ENCODE measurements at regions not wholly inside any gene's neighbourhood (a gene's known extent, or its start where the extent isn't known, plus 50 kb on each side); places are given as distances from the start of the nearest gene placed in this dataset.

- no peaks in the 10 kb centered on the region for H3K36me3 ChIP-seq (ENCODE audit: control insufficient read depth, insufficient read depth, low read length)
- H3K9ac ChIP-seq (ENCODE audit: low read length), result no peak overlapping the region
- H3K27me3 ChIP-seq (ENCODE audit: control insufficient read depth, insufficient read depth, low read length), result no peaks in the 10 kb centered on the region
- no peaks in the 10 kb centered on the region for H3K9me3 ChIP-seq (ENCODE audit: control insufficient read depth, insufficient read depth, low read depth, low read length)
- no peaks in the 10 kb centered on the region for H3K4me1 ChIP-seq (ENCODE audit: control insufficient read depth, insufficient read depth, low read length)
- H3K27ac ChIP-seq (ENCODE audit: low read depth, low read length), result no peak overlapping the region
- H3K4me3 ChIP-seq (ENCODE audit: low read depth, low read length), result no peak overlapping the region
These were observed 236.5 kb downstream of the ICE1 start for GRCh38 chr5:5658889-5659465.

DNA sequence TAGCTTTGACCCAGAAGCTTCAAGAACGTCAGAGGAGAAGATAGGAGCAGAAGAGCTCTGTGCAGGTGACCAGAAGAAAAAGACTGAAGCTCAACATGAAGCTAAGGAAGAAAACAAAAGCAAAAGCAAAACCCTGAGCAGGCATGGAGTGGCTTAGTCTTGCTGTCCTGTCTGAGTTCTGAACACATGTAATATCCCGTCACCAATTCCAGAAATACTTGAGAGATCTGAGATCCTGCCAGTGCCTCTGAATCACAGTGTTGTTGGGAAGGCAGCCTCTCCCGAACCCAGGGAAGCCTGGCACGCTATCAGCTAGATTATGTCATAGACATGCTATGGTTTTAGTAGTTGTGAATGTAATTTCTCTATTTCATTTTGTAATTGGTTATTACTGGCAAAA lies 235.7 kb downstream of the ICE1 start:
- Histone ChIP-seq H3K36me3 (ENCODE audit: control insufficient read depth, insufficient read depth, low read length) (no peaks in the 10 kb centered on the region), H3K27me3 (ENCODE audit: control insufficient read depth, insufficient read depth, low read length) (no peaks in the 10 kb centered on the region), H3K4me1 (ENCODE audit: control insufficient read depth, insufficient read depth, low read length) (no peaks in the 10 kb centered on the region), H3K9ac (ENCODE audit: low read length) (no peak overlapping the region), H3K27ac (ENCODE audit: low read depth, low read length) (no peak overlapping the region), H3K4me3 (ENCODE audit: low read depth, low read length) (no peak overlapping the region), H3K9me3 (ENCODE audit: control insufficient read depth, insufficient read depth, low read depth, low read length) (no peaks in the 10 kb centered on the region)

GRCh38 chr5:5652181-5652580 lies 229.7 kb downstream of the ICE1 start:
- H3K9me3 ChIP-seq (ENCODE audit: control insufficient read depth, insufficient read depth, low read depth, low read length), result no peaks in the 10 kb centered on the region
- no peak overlapping the region for H3K9ac ChIP-seq (ENCODE audit: low read length)
- no peaks in the 10 kb centered on the region for H3K27me3 ChIP-seq (ENCODE audit: control insufficient read depth, insufficient read depth, low read length)
- H3K27ac ChIP-seq (ENCODE audit: low read depth, low read length), result no peak overlapping the region
- no peak overlapping the region for H3K4me3 ChIP-seq (ENCODE audit: low read depth, low read length)
- H3K4me1 ChIP-seq (ENCODE audit: control insufficient read depth, insufficient read depth, low read length), result no peaks in the 10 kb centered on the region
- no peaks in the 10 kb centered on the region for H3K36me3 ChIP-seq (ENCODE audit: control insufficient read depth, insufficient read depth, low read length)

DNA sequence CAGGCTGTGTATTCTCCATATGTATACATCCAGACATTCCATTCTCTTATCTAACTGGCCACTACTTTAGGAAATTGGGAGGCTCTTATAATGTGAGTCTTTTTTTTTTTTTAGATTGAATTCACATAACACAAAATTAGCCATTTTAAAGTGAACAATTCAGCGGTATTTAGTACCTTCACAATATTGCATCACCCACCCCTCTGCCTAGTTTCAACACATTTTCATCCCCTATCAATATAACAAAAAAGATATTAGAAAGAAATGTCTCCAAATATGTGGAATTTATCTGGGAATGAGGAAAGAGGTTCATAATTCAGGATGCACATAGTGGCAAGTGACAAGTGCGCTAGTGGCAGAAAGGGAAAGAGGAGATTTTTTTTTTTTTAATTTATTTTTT lies 228.5 kb downstream of the ICE1 start:
- Histone ChIP-seq H3K9me3 (ENCODE audit: control insufficient read depth, insufficient read depth, low read depth, low read length) (peaks cover 3% of the 10 kb centered on the region; the same call in 1 of the 2 replicates), H3K27me3 (ENCODE audit: control insufficient read depth, insufficient read depth, low read length) (no peaks in the 10 kb centered on the region), H3K4me3 (ENCODE audit: low read depth, low read length) (no peak overlapping the region), H3K9ac (ENCODE audit: low read length) (no peak overlapping the region), H3K27ac (ENCODE audit: low read depth, low read length) (no peak overlapping the region), H3K4me1 (ENCODE audit: control insufficient read depth, insufficient read depth, low read length) (no peaks in the 10 kb centered on the region), H3K36me3 (ENCODE audit: control insufficient read depth, insufficient read depth, low read length) (no peaks in the 10 kb centered on the region)

GRCh38 chr5:5650242-5650641 lies 227.8 kb downstream of the ICE1 start:
- peaks cover 3% of the 10 kb centered on the region; the same call in 1 of the 2 replicates for H3K9me3 ChIP-seq (ENCODE audit: control insufficient read depth, insufficient read depth, low read depth, low read length)
- H3K27ac ChIP-seq (ENCODE audit: low read depth, low read length), result no peak overlapping the region
- H3K4me1 ChIP-seq (ENCODE audit: control insufficient read depth, insufficient read depth, low read length), result no peaks in the 10 kb centered on the region
- no peak overlapping the region for H3K4me3 ChIP-seq (ENCODE audit: low read depth, low read length)
- H3K27me3 ChIP-seq (ENCODE audit: control insufficient read depth, insufficient read depth, low read length), result no peaks in the 10 kb centered on the region
- no peak overlapping the region for H3K9ac ChIP-seq (ENCODE audit: low read length)
- no peaks in the 10 kb centered on the region for H3K36me3 ChIP-seq (ENCODE audit: control insufficient read depth, insufficient read depth, low read length)

GRCh38 chr5:5649641-5650040 lies 227.2 kb downstream of the ICE1 start:
- no peak overlapping the region for H3K9ac ChIP-seq (ENCODE audit: low read length)
- H3K9me3 ChIP-seq (ENCODE audit: control insufficient read depth, insufficient read depth, low read depth, low read length), result peaks cover 3% of the 10 kb centered on the region; the same call in 1 of the 2 replicates
- no peak overlapping the region for H3K27ac ChIP-seq (ENCODE audit: low read depth, low read length)
- no peaks in the 10 kb centered on the region for H3K4me1 ChIP-seq (ENCODE audit: control insufficient read depth, insufficient read depth, low read length)
- H3K27me3 ChIP-seq (ENCODE audit: control insufficient read depth, insufficient read depth, low read length), result no peaks in the 10 kb centered on the region
- H3K36me3 ChIP-seq (ENCODE audit: control insufficient read depth, insufficient read depth, low read length), result no peaks in the 10 kb centered on the region
- no peak overlapping the region for H3K4me3 ChIP-seq (ENCODE audit: low read depth, low read length)

DNA sequence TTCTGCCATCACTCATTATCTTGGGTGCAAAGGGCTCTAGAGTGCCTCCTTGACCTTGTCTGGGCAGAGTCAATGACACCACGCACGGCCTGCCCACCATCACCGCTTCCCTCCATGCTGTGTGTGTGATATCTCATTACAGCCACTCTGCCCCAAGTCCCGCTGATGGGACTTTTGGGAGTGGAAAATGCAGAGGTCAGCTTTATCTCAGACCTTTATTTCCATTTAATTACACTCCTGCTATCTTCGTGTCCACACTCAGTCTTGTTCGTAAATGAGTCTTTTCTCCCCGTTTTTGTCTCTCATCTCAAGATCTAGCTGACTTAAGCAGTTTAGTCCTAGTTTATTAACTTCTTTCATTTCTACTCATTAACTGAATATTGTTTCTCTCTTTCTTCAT lies 226.2 kb downstream of the ICE1 start:
- H3K36me3 ChIP-seq (ENCODE audit: control insufficient read depth, insufficient read depth, low read length), result no peaks in the 10 kb centered on the region
- no peak overlapping the region for H3K9ac ChIP-seq (ENCODE audit: low read length)
- no peaks in the 10 kb centered on the region for H3K27me3 ChIP-seq (ENCODE audit: control insufficient read depth, insufficient read depth, low read length)
- H3K9me3 ChIP-seq (ENCODE audit: control insufficient read depth, insufficient read depth, low read depth, low read length), result peaks cover 3% of the 10 kb centered on the region; the same call in 1 of the 2 replicates
- peaks cover 4% of the 10 kb centered on the region; the same call in 1 of the 2 replicates for H3K4me1 ChIP-seq (ENCODE audit: control insufficient read depth, insufficient read depth, low read length)
- no peak overlapping the region for H3K27ac ChIP-seq (ENCODE audit: low read depth, low read length)
- H3K4me3 ChIP-seq (ENCODE audit: low read depth, low read length), result no peak overlapping the region

GRCh38 chr5:5645891-5646290 lies 223.4 kb downstream of the ICE1 start:
- Histone ChIP-seq H3K9ac (ENCODE audit: low read length) (no peak overlapping the region), H3K27me3 (ENCODE audit: control insufficient read depth, insufficient read depth, low read length) (no peaks in the 10 kb centered on the region), H3K4me3 (ENCODE audit: low read depth, low read length) (no peak overlapping the region), H3K27ac (ENCODE audit: low read depth, low read length) (no peak overlapping the region), H3K4me1 (ENCODE audit: control insufficient read depth, insufficient read depth, low read length) (peaks cover 4% of the 10 kb centered on the region; the same call in 1 of the 2 replicates), H3K9me3 (ENCODE audit: control insufficient read depth, insufficient read depth, low read depth, low read length) (peaks cover 3% of the 10 kb centered on the region; the same call in 1 of the 2 replicates), H3K36me3 (ENCODE audit: control insufficient read depth, insufficient read depth, low read length) (no peaks in the 10 kb centered on the region)

DNA sequence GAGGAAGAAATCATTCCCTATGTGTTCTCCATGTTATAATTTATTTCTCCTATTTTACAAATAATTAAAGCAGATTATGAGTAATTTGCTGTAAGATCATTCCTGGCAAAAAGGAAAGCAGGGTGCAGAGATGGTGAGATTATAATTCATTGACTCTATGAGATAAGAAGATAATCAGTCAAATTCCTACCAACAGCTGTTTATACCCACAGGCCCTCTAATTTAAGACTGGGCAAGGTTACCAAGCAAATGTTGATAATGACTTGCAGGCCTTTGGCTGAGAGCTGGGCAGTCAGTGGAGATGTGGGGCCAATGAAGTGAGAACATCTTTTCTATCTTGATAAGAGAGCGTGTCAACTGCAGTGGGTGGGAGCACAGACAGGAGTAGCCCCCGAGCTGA lies 222.7 kb downstream of the ICE1 start:
- H3K9ac ChIP-seq (ENCODE audit: low read length), result no peak overlapping the region
- H3K4me1 ChIP-seq (ENCODE audit: control insufficient read depth, insufficient read depth, low read length), result peaks cover 4% of the 10 kb centered on the region; the same call in 1 of the 2 replicates
- no peaks in the 10 kb centered on the region for H3K36me3 ChIP-seq (ENCODE audit: control insufficient read depth, insufficient read depth, low read length)
- H3K4me3 ChIP-seq (ENCODE audit: low read depth, low read length), result no peak overlapping the region
- no peak overlapping the region for H3K27ac ChIP-seq (ENCODE audit: low read depth, low read length)
- no peaks in the 10 kb centered on the region for H3K27me3 ChIP-seq (ENCODE audit: control insufficient read depth, insufficient read depth, low read length)
- H3K9me3 ChIP-seq (ENCODE audit: control insufficient read depth, insufficient read depth, low read depth, low read length), result peaks cover 3% of the 10 kb centered on the region; the same call in 1 of the 2 replicates

GRCh38 chr5:5644249-5644648 lies 221.8 kb downstream of the ICE1 start:
- Histone ChIP-seq H3K9ac (ENCODE audit: low read length) (no peak overlapping the region), H3K9me3 (ENCODE audit: control insufficient read depth, insufficient read depth, low read depth, low read length) (peaks cover 3% of the 10 kb centered on the region; the same call in 1 of the 2 replicates), H3K27me3 (ENCODE audit: control insufficient read depth, insufficient read depth, low read length) (no peaks in the 10 kb centered on the region), H3K36me3 (ENCODE audit: control insufficient read depth, insufficient read depth, low read length) (no peaks in the 10 kb centered on the region), H3K4me1 (ENCODE audit: control insufficient read depth, insufficient read depth, low read length) (peaks cover 4% of the 10 kb centered on the region; the same call in 1 of the 2 replicates), H3K27ac (ENCODE audit: low read depth, low read length) (no peak overlapping the region), H3K4me3 (ENCODE audit: low read depth, low read length) (no peak overlapping the region)

- no peaks in the 10 kb centered on the region for H3K27me3 ChIP-seq (ENCODE audit: control insufficient read depth, insufficient read depth, low read length)
- no peak overlapping the region for H3K9ac ChIP-seq (ENCODE audit: low read length)
- H3K27ac ChIP-seq (ENCODE audit: low read depth, low read length), result no peak overlapping the region
- H3K4me1 ChIP-seq (ENCODE audit: control insufficient read depth, insufficient read depth, low read length), result peaks cover 4% of the 10 kb centered on the region; the same call in 1 of the 2 replicates
- H3K36me3 ChIP-seq (ENCODE audit: control insufficient read depth, insufficient read depth, low read length), result no peaks in the 10 kb centered on the region
- H3K4me3 ChIP-seq (ENCODE audit: low read depth, low read length), result no peak overlapping the region
- H3K9me3 ChIP-seq (ENCODE audit: control insufficient read depth, insufficient read depth, low read depth, low read length), result peaks cover 3% of the 10 kb centered on the region; the same call in 1 of the 2 replicates
These were observed 221.0 kb downstream of the ICE1 start for GRCh38 chr5:5643481-5643880.
